GM21447 (cell line): ENCODE measurements at regions not wholly inside any gene's neighbourhood (a gene's known extent, or its start where the extent isn't known, plus 50 kb on each side); places are given as distances from the start of the nearest gene placed in this dataset.
"Not testable (repeated sequence)": the region's sequence is repeated elsewhere in the genome, so short reads cannot be mapped to it uniquely, and the experiment has no call there.

ENCODE experiments used
- ATAC-seq: cut with Tn5 transposase; IDR thresholded peaks from one replicate; pipeline ENCODE4 v1.9.1; 2021; ENCODE audit not compliant: unreplicated experiment

- ATAC-seq, result not testable (repeated sequence)
These were observed 51.7 kb downstream of the PPIAL4C start for GRCh38 chr1:149635290-149635899.

DNA sequence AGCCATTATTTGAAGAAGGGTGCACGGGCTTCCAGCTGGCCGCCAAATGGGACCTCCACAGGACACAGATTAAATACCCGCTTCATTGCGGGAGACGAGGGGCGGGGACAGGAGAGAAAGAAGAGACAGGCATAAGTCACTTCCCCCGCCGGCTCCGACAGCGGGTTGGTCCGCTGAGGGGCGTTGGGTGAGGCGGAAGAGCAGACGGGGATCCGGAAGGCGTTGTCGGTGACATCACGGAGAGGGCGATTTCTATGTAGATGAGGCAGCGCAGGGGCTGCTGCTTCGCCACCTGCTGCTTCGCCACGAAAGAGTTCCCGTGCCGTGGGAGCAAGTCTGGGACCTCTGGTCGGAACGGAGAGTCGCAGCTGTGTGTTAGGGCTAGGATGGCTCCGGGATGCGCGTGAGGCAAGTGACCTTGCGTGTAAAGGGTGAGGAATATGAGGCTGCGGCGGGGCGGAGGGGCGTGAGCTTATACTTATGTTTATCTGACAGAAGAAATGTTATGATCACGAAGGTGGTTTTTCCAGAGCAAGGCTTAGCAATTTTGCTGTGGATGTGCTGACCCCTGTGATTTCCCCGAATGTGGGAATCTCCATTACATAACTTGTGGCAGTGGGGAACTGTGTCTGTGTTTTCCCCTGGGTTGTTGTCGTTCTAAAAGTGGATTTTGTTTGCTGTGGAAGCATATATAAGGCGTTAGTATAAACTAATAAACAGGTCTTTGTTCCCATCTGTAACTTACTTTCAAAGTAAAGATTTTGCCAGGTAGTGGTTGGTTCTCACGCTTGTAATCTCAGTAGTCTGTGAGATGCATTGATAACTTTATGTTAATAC, 52.9 kb downstream of the PPIAL4C start:
- ATAC-seq, result peak; percentile 85

- not testable (repeated sequence) for ATAC-seq
These were observed 54.8 kb downstream of the PPIAL4C start for GRCh38 chr1:149638481-149638880.

DNA sequence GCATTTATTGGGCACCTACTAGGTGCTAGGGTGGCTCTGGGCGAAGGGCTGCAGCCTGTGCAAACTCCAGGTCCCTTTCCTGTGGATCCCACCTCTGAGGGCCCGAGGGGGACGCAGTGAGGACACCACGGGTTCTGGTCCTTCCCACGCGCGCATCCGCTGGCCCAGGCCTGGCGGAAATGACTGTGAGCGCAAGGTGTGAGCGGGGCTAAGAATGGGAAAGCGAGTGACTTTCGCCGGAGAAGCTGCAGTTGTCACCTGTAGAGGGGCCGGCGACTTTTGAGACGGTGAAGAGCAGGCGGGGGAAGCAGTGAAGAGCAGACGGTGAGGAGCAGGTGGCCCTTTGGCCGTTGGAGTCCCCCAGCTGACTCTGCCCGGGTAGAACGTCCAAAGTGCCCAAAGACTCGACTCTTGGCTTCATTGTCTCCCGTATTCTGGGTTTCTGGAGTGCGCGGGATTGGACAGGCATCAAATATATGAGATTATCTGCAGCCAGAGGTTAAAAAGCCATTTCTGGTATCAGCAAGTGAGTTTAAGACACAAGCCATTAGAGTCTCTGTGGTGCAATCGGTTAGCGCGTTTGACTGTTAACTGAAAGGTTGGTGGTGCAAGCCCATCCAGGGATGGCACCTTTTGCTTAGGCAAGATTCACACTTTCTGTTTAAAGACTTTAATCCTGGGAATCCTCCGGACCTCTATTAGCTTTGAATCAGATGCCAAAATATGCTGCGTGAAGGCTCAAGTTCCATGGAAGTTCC, 55.4 kb downstream of the PPIAL4C start:
- ATAC-seq, result not testable (repeated sequence)

- not testable (repeated sequence) for ATAC-seq
These were observed 57.5 kb downstream of the PPIAL4C start for GRCh38 chr1:149641179-149641578.

DNA sequence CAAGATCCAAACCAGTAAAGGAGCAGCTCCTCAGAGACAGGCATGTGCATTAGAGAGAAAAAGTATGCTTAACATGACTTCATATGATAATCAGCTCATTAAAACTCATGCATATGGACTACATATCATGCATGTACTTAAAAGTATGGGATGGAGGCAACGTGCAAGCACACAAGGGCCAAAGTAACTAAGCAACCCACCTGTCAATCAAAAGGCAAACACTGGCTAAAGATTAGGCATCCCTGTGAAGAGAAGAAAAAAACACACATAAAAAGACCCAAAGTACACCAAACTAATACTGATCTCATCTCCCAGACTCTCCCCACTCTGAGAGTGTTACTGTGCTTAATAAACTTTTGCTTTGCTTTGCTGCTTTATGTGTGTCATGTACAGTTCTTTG, 61.2 kb downstream of the PPIAL4C start:
- not testable (repeated sequence) for ATAC-seq

GRCh38 chr1:149646360-149647017, 62.8 kb downstream of the PPIAL4C start:
- not testable (repeated sequence) for ATAC-seq

DNA sequence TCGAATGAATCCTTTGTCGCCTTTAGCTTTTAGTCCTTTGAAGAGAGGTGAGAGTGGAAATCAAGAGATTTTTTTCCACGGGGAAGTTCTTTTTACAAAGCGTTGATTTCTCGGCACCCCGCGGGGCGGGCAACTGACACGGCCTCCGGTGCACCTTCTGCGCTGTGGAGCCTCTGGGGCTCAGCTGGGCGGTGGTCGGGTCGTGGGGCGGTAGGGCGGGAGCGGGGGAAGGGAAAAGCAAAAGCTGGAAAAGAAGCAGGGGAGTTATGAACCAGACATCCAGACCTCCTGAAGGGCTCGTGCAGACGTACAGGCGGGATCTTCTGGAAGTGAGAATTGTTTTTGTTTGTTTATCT, 63.3 kb downstream of the PPIAL4C start:
- not testable (repeated sequence) for ATAC-seq

DNA sequence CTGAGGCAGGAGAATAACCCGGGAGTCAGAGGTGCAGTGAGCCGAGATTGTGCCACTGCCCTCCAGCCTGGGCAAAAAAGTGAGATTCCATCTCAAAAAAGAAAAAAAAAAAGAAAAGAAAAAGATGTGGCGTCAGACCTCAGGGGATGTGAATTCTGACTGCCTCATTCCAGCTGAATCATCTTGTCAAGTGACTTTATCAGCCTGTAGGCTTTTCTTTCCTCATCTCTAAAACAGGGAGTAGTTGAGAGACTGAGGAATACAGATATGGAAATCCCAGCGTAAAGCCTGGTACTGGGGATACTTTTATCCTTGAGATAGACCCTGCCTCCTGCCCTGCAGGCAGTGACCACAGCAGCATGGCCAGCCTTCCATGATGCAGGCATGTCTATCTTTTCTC, 74.1 kb downstream of the PPIAL4C start:
- ATAC-seq, result not testable (repeated sequence)

DNA sequence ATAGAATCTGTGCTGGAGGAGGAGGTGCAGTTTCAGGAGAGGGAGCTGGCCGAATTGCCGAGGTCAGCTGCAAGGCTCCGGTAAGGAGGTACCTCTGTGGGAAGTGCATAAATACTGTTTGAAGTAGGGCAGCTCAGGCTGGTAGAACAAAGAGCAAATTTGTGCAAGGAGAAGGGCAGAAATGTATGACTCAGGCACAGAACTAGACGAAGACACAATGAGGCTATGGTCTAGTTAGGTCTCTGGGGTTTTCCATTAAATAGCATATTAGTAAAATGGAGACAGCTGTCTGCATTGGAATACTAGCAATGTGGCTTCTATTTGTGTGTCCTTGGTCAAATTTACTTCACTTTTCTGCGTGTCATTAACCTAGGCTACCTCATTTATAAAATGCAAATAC, 74.5 kb downstream of the PPIAL4C start:
- not testable (repeated sequence) for ATAC-seq

DNA sequence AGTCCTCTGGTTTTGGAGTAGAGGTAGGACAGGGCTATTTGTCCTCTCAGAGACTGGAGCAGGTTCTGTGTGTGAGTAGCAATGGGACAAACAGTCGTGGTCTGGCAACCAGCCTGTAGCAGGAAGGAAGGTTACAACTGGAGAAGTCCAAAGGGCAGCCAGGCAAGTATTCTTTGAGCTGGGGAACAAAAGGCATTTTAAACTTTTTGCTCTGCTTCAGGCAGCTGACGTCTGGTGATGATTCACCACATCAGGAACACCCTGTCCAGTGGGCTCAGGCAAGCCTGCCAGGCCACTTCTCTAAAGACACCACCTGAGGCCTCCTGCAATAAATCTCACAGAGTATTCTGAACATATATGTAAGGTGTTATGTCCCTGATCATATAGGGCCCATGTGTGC, 81.0 kb downstream of the PPIAL4C start:
- not testable (repeated sequence) for ATAC-seq

GRCh38 chr1:149665033-149665432, 81.4 kb downstream of the PPIAL4C start:
- not testable (repeated sequence) for ATAC-seq

- not testable (repeated sequence) for ATAC-seq
These were observed 81.9 kb downstream of the PPIAL4C start for GRCh38 chr1:149665528-149665927.

- ATAC-seq, result not testable (repeated sequence)
These were observed 89.7 kb downstream of the PPIAL4C start for GRCh38 chr1:149673231-149673909.

DNA sequence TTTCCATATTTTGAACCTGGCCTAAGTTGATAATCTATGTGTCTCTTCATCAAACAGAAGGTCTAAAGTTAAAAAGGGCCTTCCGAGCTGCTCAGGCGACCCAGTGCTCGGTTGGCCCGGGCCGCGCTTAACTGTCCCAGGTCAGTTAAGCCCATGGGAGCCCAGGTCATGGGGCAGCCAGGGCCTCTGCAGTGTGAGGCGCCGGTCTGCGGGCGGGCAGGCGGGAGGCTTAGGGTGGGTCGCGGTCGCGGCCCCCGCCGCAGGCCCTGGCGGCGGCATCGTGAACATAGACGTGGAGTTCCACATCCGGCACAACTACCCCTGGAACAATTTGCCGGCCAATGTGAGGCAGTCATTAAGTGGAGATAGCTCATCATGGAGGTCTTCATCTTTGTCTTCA, 91.3 kb downstream of the PPIAL4C start:
- not testable (repeated sequence) for ATAC-seq

DNA sequence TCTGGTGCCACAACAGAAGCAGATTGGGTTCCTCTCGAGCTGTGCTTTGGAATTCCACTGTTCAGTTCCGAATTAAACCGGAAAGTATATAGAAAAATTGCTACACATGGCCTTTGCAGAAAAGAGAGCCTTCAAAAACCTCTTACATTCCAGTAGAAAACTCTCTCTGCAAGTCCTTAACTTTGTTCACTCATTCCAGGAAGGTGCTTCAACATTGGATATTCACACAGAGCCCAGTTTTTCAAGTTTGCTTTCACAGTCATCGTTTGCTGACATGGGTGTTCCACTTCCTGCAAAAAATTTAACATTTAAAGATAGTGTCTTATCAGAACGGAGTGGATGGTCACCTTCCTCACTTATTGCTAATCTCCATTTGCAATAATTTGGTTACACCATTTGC, 93.7 kb downstream of the PPIAL4C start:
- ATAC-seq, result not testable (repeated sequence)

GRCh38 chr1:149686593-149687238, 95.8 kb upstream of the FCGR1A start:
- peak; percentile 77 for ATAC-seq

GRCh38 chr1:149691399-149691798, 91.1 kb upstream of the FCGR1A start:
- not testable (repeated sequence) for ATAC-seq

DNA sequence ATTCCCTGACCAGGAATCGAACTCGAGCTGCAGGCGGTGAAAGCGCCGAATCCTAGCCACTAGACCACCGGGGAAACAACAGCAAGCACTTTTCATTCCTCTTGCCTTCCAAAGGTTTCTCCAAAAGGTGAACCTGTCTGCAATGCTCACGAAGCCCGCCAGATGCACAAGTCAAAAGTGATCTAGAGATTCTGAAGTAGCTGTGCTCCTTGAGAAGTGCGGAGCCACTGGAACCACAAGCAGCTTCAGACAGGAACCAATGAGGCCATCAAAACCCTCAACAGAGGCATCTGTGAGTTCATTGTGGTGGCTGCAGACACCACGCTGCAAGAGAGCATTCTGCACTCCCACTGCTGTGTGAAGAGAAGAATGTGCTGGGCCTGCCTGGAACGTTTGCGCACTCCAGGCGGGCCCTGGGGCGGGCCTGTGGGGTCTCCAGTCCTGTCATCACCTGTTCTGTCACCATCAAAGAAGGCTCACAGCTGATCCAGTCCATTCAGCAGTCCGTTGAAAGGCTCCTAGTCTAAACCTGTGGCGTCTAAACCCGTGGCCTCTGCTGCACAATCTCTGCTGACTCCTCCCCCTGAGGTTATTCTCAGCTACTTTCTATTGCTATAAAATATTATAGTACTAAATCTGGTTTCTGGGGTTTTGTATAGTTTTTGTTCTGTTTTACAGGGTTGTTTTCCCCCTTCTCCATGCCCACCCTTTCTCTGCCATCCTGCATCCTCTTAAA, 89.5 kb upstream of the FCGR1A start:
- ATAC-seq, result not testable (repeated sequence)
